OCI-LY1 (cell line): ENCODE measurements at regions not wholly inside any gene's neighbourhood (a gene's known extent, or its start where the extent isn't known, plus 50 kb on each side); places are given as distances from the start of the nearest gene placed in this dataset.

Experiments
- H2AFZ ChIP-seq: fragments of 200-600 bp; sonication (generic), shearing (Covaris generic); 2 replicates; pipeline ENCODE4 v1.6.0; 2014; ENCODE audit warnings: antibody characterized with exemption, mild to moderate bottlenecking, low read length
- H3F3A ChIP-seq: fragments of 200-600 bp; sonication (generic), shearing (Covaris generic); 2 replicates; pipeline ENCODE4 v1.6.0; 2014; ENCODE audit warnings: mild to moderate bottlenecking, antibody characterized with exemption, low read length, moderate library complexity; ENCODE audit not compliant: insufficient read depth
- H3K27ac ChIP-seq: fragments of 200-600 bp; sonication (generic); 2 replicates; pipeline ENCODE4 v1.5.1; 2014; ENCODE audit warnings: low read length, mixed run types, mild to moderate bottlenecking, low read depth; ENCODE audit not compliant: poor library complexity, severe bottlenecking
- H3K27me3 ChIP-seq: fragments of 200-600 bp; sonication (generic); 2 replicates; pipeline ENCODE4 v1.6.0; 2014; ENCODE audit warnings: antibody characterized with exemption, mild to moderate bottlenecking, low read length, moderate library complexity; ENCODE audit not compliant: insufficient read depth
- H3K36me3 ChIP-seq: fragments of 200-600 bp; sonication (generic); 2 replicates; pipeline ENCODE4 v1.6.1; 2014; ENCODE audit warnings: mild to moderate bottlenecking, antibody characterized with exemption, low read length, moderate library complexity, mixed read lengths; ENCODE audit not compliant: insufficient read depth
- H3K4me1 ChIP-seq: fragments of 200-600 bp; sonication (generic); 2 replicates; pipeline ENCODE4 v1.5.1; 2014; ENCODE audit warnings: mild to moderate bottlenecking, low read length, moderate library complexity; ENCODE audit not compliant: insufficient read depth, severe bottlenecking
- H3K4me2 ChIP-seq: fragments of 200-600 bp; sonication (generic), shearing (Covaris generic); 2 replicates; pipeline ENCODE4 v1.6.1; 2014; ENCODE audit warnings: low read length
- H3K4me3 ChIP-seq: fragments of 200-600 bp; sonication (generic); 2 replicates; pipeline ENCODE4 v1.5.1; 2014; ENCODE audit warnings: low read length, low read depth, mild to moderate bottlenecking, mixed read lengths; ENCODE audit not compliant: poor library complexity, severe bottlenecking
- H3K79me2 ChIP-seq: fragments of 200-600 bp; shearing (Covaris generic); 2 replicates; pipeline ENCODE4 v1.6.1; 2016; ENCODE audit warnings: mixed run types, low read length, mixed read lengths; ENCODE audit not compliant: insufficient read depth
- H3K9ac ChIP-seq: fragments of 200-600 bp; sonication (generic), shearing (Covaris generic); 2 replicates; pipeline ENCODE4 v1.6.1; 2014; ENCODE audit warnings: mild to moderate bottlenecking, low read length, mixed read lengths
- H3K9me2 ChIP-seq: fragments of 200-600 bp; sonication (generic), shearing (Covaris generic); 2 replicates; pipeline ENCODE4 v1.6.1; 2014; ENCODE audit warnings: low read depth, mild to moderate bottlenecking, low read length, mixed read lengths
- H3K9me3 ChIP-seq: fragments of 200-600 bp; shearing (Covaris generic); 2 replicates; pipeline ENCODE4 v1.6.1; 2014; ENCODE audit warnings: low read length, mixed read lengths
- H4K20me1 ChIP-seq: fragments of 200-600 bp; sonication (generic), shearing (Covaris generic); 2 replicates; pipeline ENCODE4 v1.6.0; 2016; ENCODE audit warnings: mild to moderate bottlenecking, low read length; ENCODE audit not compliant: insufficient read depth
- EZH2 ChIP-seq: fragments of 200-600 bp; sonication (generic), shearing (Covaris generic); IDR thresholded peaks from 2 replicates; pipeline ENCODE4 v1.8.0; 2017; ENCODE audit warnings: borderline replicate concordance, mixed run types, mild to moderate bottlenecking, antibody characterized with exemption, low read length, moderate library complexity, mixed read lengths
- TF ChIP-seq, protein P1 (sequence below): fragments of 200-600 bp; sonication (generic), shearing (Covaris generic); IDR thresholded peaks from 2 replicates; pipeline ENCODE4 v1.5.1; 2017; ENCODE audit warnings: mild to moderate bottlenecking, antibody characterized with exemption, low read length, moderate library complexity, mixed read lengths

DNA sequence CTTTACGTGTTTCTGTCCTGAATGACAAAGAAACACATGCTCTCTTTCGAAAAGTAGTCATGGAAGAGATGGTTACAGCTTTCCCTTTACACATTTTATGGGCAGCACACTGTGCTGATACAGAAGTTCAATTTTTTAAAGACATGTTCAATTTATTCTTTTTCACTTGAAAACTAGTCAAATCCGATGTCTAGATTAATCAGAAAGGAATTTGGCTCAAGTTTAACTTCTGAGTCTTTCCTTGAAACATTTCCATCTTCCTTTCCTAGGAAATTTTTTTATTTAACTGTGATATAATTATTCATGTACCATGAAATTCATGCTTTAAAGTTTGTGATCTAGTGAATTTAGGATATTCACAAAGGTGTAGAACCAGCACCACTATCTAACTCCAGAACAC, 360.1 kb downstream of the TNS3 start:
- Histone ChIP-seq H2AFZ (no peak overlapping the region), H3K36me3 (no peaks in the 10 kb centered on the region), H3K27me3 (no peaks in the 10 kb centered on the region), H3K4me3 (no peak overlapping the region), H3K9me2 (no peaks in the 10 kb centered on the region), H4K20me1 (no peaks in the 10 kb centered on the region), H3K4me2 (no peak overlapping the region), H3K4me1 (no peaks in the 10 kb centered on the region), H3K79me2 (no peaks in the 10 kb centered on the region), H3K9me3 (no peaks in the 10 kb centered on the region), H3F3A (no peaks in the 10 kb centered on the region), H3K9ac (no peak overlapping the region), H3K27ac (no peak overlapping the region)
- no peak for TF ChIP-seq EZH2
- TF ChIP-seq, protein P1, sequence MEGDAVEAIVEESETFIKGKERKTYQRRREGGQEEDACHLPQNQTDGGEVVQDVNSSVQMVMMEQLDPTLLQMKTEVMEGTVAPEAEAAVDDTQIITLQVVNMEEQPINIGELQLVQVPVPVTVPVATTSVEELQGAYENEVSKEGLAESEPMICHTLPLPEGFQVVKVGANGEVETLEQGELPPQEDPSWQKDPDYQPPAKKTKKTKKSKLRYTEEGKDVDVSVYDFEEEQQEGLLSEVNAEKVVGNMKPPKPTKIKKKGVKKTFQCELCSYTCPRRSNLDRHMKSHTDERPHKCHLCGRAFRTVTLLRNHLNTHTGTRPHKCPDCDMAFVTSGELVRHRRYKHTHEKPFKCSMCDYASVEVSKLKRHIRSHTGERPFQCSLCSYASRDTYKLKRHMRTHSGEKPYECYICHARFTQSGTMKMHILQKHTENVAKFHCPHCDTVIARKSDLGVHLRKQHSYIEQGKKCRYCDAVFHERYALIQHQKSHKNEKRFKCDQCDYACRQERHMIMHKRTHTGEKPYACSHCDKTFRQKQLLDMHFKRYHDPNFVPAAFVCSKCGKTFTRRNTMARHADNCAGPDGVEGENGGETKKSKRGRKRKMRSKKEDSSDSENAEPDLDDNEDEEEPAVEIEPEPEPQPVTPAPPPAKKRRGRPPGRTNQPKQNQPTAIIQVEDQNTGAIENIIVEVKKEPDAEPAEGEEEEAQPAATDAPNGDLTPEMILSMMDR, result no peak

DNA sequence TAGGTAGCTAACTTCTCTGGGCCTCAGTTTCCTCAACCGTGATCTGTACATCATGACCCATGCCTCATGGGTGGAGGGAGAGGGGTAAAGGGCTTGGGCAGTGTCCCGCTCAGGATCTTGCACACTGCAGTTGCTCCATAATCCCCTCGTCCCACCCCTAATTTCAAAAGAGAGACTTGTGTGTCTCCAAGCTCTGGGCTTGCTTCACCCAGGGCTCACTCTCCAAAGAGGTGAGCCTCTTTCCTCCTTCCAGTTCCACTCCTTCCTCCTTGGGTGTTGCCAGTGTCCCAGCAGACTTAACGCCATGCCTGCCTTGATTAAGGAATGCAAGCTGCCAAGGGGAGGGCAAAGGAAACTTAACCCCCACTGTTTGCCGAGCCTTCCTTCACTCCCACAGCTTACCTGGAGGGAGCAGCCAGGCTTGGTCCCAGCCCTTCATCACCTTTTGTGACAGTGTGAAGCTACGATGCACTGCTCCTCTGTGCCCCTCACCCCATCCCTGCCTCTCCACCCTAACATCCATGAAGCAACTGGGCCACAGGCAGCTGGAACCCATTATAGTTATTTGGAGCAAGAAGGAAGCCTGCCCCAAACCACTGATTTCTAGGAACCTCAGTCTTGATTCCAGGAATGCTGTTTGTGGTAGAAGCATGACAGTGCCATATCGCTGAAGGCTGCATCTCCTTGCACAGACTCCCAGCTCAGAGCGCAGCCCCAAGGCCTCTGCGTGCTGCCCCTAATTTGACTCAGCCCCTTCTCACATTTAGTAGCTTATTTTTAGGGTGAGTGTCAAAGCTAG, 363.3 kb downstream of the TNS3 start:
- Histone ChIP-seq H3K79me2 (no peaks in the 10 kb centered on the region), H3K4me1 (no peaks in the 10 kb centered on the region), H3K9me3 (no peaks in the 10 kb centered on the region), H3K27ac (no peak overlapping the region), H3K9ac (no peak overlapping the region), H3K9me2 (no peaks in the 10 kb centered on the region), H3K4me2 (no peak overlapping the region), H3F3A (no peaks in the 10 kb centered on the region), H2AFZ (no peak overlapping the region), H4K20me1 (no peaks in the 10 kb centered on the region), H3K4me3 (no peak overlapping the region), H3K27me3 (peaks cover 6% of the 10 kb centered on the region; the same call in 1 of the 2 replicates), H3K36me3 (no peaks in the 10 kb centered on the region)
- TF ChIP-seq, protein P1, result no peak
- no peak for TF ChIP-seq EZH2

DNA sequence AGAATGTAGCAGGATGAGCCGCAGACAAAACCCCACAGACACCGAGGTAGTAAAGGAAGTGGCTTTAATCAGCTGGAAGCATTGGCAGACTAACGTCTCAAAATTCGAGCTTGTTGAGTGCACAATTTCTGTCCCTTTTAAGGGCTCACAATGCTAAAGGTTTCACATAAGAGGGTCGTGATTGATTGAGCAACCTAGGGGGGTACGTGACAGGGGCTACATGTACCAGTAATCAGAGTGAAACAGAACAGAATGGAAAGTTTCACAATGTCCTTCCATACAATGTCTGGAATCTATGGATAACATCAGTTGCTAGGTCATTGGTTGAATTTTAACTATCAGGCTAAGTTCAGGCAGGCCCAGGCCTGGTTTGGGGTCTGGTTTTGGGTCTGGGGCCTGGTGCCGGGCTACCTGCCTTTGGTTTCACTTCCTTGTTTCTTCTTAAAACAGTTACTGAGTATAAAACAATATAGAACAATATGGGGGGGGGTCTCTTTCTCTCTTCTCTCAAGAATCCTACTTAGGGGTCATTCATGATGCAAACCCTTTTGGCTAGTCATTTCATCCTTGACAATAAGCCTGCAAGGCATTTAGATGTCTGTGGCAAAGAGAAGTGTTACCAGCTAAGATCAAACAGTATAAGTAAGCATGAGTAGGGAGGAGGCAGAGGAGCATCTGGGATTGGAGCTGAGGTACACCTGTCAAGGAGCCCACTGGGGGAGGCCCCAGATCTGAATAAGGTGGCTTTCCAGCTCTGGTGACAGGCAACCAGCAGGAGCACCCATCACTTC, 364.1 kb downstream of the TNS3 start:
- Histone ChIP-seq H3K4me3 (no peak overlapping the region), H3K36me3 (no peaks in the 10 kb centered on the region), H3K4me2 (no peak overlapping the region), H3K4me1 (no peaks in the 10 kb centered on the region), H3K9me3 (no peaks in the 10 kb centered on the region), H3K9ac (no peak overlapping the region), H3K79me2 (no peaks in the 10 kb centered on the region), H3F3A (no peaks in the 10 kb centered on the region), H3K27me3 (peaks cover 6% of the 10 kb centered on the region; the same call in 1 of the 2 replicates), H3K27ac (no peak overlapping the region), H3K9me2 (no peaks in the 10 kb centered on the region), H2AFZ (no peak overlapping the region), H4K20me1 (no peaks in the 10 kb centered on the region)
- TF ChIP-seq, protein P1, result no peak
- no peak for TF ChIP-seq EZH2
